A673 (cell line): ENCODE measurements at regions not wholly inside any gene's neighbourhood (a gene's known extent, or its start where the extent isn't known, plus 50 kb on each side); places are given as distances from the start of the nearest gene placed in this dataset.

Source experiments
- CTCF ChIP-seq: fragments of 300-800, 200-600 bp; sonication (generic); conservative IDR thresholded peaks from 2 replicates; pipeline ENCODE4 v1.5.1; 2017; ENCODE audit warnings: low read depth, mild to moderate bottlenecking, antibody characterized with exemption, low read length, moderate library complexity, mixed read lengths
- EZH2 ChIP-seq: fragments of 200-600 bp; sonication (generic); IDR thresholded peaks from 2 replicates; pipeline ENCODE4 v1.6.1; 2017; ENCODE audit warnings: borderline replicate concordance, low read depth, mild to moderate bottlenecking, mixed read lengths, antibody characterized with exemption, low read length; ENCODE audit not compliant: poor library complexity, severe bottlenecking

- TF ChIP-seq CTCF = no peak
- no peak for TF ChIP-seq EZH2
Observed at GRCh38 chr9:80502306-80502705, 930.5 kb downstream of the TLE4 start.
